HG02852 (cell line): ENCODE measurements at regions not wholly inside any gene's neighbourhood (a gene's known extent, or its start where the extent isn't known, plus 50 kb on each side); places are given as distances from the start of the nearest gene placed in this dataset.

Source experiments
- ATAC-seq: cut with Tn5 transposase; IDR thresholded peaks from one replicate; pipeline ENCODE4 v1.9.1; 2021; ENCODE audit warnings: mild to moderate bottlenecking, moderate library complexity; ENCODE audit not compliant: unreplicated experiment

DNA sequence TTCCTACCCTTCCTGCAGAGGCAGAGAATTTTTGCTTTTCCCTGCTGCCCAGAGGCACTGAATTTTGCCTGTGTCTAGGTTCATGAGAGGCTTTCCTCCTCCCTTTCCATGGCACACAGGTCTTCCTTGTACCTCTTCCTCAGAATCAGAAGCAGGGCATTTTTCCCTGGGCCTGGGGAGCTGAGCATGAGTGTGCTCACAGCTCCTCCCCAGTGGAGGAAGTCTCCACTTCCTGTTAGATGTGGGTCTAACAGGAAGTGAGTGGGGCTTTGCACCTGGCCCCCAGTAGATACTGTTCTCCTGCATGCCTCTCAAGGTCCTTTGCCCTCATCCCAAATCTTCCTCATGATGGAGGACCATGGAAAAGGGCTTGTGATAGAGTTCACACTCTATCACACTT lies 297.2 kb upstream of the FIGN start:
- no peak for ATAC-seq

DNA sequence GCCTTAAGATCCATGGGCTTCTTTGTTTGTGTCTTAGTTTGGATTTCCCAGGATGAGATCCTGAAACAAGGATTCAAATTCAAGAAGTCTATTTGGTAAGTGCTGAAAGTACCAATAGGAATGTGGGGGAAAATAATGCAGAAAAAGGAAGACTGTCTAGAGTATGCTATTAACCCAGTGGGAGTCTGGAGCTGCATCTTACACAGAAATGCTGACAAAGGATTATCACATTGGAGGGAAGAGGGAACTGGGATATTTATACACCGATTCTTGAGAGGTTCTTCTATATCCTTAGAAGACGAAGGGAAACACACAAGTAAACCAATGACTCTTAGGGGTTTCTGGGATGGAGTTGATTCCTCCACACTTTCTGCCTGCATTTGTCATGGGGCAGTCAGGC lies 294.8 kb upstream of the FIGN start:
- no peak for ATAC-seq

DNA sequence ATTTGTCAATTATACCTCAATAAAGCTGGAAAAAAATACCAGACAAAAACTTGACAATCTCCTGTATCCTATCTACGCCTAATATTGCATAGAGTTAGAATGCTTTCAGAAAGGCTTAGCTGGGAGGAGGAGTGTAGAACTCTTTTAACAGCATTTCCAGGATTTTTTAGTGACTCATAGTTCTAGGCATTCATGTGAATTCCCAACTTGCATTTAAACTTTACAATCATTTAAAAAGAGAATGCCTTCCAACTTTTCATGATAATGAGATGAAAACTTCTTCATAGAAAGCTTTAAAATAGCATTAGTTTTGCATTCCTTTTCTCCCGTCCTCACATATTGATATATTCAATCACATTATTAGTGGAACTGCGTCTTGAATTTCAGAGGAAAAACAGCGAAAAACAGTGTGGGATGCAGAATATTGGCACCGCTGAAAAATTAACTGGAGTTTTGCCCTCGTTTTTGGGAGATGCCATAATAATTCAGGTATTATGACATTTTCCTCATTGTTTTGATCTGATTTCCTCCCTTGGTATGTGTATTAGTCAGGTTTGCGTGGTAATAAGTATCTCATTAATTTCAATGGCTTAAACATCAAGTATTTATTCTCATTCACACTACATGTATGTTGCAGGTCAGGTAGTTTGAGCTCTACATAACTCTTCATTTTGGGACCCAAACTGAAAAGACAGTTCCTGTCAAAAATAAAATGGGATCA lies 293.2 kb upstream of the FIGN start:
- no peak for ATAC-seq

DNA sequence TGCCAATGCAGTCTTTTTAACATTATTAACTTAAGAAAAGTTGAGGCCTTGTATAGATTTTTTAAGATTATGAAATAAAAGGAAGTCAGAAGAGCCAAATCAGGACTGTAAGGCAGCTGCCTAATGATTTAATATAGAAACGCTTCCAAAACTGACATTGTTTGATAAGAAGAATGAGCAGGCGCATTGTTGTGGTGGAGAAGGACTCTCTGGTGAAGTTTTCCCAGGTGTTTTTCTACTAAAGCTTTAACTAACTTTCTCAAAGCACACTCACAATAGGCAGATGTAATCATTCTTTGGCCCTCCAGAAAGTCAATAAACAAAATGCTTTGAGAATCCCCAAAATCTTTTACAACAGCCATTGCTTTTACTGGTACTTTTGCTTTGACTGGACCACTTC lies 288.6 kb upstream of the FIGN start:
- ATAC-seq = no peak

DNA sequence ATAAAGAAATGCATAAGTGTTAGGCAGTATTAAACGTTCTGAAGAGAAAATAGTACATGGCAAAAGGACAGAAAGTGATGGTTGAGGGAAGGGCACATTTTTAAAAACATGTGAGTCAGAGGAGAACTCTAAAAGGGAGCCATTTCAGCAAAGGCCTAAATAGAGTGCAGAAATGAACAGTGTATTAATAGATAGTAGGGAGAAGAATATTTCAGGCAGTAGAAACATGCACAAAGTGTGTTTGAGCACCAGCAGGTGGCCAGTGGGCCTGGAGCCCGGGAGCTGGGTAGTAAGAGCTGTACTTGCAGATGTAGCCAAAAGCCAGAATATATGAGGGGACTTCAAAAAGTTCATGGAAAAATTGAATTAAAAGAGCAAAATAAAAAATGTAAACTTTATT lies 288.1 kb upstream of the FIGN start:
- ATAC-seq = no peak

DNA sequence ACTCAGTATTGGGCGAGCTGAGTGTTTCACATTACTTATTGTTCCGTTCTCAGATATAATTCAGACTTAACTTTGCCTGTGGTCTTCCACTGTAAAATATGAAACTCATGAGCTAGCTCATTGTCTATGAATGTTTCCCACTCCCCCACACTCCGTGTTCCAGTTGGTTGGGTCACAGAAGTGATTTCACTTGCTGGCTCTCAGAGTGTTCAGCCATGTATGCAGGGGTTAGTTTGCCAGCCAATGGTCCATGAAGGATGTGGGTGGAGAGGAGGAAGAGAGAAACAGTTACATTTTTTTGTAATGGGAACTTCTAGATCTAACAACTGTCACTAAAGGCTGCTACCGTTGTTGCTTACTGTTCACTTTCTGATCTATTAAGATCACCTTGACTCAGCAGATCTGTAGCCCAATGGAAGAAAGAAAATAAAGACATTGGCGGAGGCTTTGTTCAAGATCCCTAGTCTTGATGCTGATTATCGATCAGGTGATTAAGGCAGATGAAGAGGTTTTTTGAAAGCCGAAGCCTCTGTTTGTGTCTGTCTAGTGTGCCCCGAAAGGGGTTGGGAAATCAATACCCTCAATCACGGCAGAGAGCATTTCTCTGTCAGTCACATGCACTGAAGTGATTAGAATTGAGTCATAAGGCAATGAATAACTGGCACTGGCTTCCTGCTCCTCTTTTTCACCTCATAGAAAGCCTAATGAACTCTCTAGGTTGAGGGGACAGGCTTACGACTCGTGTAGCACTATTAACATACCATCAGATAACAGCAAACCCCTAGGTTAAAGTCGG lies 279.7 kb upstream of the FIGN start:
- ATAC-seq = peak; percentile 98

DNA sequence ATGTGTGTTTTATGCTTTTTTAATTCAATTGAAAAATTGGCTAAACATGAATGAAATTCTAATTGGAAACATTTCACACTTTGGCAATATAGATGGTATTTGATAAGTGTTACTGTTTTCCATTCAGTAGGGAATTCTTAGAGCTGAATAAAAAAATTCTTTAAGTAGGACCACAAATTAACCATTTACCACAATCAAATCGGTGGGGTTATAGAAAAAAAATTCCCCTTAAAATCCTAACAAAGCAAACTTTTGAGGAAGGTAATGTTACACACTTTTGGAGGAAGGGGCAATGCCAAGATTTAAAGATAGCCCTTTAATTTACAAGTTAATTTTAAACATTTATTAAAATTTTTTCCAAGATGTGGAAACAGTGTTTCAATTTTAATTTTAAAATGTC lies 279.0 kb upstream of the FIGN start:
- no peak for ATAC-seq

DNA sequence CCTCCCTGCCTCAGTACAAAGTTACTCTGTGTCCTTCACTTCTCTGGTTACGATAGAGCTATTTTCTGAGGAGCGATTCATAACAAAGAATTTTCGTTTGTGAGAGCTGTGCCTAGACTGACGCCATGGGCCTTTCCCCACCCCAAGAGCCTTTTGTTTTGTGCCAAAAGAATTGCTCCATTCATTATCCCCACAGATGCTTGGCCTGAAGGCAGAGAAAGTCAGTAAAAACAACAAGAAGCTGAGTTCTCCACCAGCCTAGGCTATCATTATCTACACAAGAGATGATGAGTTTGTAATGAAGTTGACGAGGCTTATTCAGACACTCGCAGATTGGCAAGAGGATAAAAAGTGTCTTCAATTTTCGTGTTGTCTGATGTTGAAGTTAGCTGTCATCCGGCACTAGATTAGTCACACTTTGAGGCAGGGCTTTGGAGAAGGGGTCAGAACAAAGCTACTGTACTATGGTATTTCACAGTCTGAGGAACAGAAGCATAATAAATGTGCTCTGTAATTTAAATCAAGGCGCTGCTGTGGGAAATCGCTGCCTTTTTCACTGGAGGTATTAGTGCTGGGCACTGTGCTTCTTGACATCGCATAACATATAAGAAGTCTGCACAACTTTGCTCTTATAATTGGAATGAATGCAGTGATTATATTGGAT lies 278.4 kb upstream of the FIGN start:
- ATAC-seq = no peak

DNA sequence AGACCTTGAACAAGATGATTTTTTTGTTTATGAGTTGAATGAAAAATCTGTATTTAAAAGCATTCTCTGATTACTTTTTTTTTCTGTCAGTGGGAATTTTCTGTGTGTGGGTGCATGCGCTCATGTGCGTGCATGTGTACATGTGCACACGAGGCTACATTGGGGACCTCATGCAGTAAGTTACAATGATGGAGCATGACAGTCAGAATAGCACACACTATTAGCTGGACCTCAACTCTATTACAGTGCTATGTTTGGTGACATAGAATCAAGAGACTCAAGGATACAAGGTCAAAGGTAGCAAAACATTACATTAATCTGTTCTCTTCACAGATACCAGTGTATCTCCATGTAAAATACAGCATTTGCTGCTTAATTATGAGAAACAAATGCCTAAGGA lies 276.8 kb upstream of the FIGN start:
- ATAC-seq = no peak

DNA sequence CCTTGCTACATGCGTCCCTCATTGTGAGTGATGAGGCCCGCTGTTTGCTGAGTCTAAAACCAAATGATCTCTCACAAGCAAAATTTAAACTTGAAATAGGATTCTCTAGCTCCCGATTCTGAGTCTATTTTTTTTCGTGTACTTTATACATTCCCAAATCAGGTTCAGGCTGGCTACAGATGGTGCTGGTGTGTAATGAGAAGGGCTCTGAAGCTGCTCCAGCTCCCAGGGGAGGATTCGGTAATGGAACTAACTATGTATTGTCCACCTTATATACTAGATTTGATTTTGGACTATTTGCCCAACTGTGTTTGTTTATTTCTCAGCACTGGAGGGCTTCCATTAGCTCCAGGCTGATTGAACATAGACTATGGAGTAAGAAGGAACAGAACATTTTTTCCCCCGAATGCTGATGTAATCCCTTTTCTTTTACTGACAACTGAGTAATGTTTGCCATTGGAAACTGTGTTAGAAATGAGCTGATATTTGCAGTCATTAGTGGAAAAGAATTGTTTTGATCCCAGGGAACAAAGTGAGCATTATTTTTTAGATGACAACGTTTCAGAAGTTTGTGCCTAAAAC lies 274.0 kb upstream of the FIGN start:
- ATAC-seq = no peak

DNA sequence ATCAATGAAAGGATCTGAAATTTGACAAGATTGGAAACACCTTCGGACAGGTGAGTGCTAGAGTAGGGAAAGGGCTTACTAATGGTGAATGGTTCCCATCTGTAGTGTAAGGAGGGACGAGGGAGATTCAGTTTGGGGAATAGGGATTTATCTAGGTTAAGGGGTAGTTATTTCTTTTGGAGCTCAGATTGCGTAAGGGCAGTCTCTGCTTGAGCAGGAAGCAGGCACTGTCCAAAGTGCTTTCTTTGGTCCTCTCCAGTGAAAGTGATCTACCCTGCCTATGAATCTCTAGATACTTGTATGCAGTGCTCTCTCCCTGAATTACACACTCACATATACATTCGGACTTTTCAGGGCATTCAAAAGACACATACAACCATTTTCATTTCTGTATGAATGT lies 272.9 kb upstream of the FIGN start:
- ATAC-seq = no peak

DNA sequence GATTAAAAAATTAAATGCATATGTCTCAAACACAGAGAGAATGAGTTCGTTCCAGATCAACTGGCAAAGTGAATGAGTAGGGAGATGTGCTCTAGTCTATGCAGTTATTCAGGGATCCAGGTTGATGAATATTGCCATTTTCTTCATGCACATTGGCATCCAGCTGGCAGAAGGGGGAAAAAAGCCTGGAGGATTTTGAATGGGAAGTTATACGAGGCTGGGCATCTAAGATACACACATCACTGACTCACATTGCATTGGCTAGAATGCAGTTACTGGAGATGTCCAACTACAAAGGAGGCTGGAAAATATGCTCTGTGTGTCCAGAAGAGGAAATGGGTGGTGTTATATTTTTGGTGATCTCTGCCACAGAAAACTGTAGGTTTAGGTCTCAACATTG lies 270.9 kb upstream of the FIGN start:
- ATAC-seq = no peak

DNA sequence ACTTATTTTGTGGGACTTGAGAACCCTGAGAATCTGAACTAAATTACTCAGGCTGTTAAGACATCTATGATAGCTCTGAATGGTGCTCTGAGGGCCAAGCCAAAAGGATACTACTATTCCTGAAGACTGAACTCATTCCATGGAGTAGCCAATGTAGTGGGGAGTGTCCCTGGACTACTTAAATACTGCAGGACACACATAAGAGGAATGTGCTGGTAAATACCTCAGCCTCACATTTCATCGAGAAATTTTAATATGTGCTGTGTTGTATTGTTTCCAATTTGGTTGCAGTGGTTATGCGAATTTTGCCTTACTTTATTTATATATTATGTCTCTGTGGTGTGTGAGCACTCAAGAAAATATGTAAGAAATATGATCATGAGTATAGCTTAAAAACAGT lies 264.4 kb upstream of the FIGN start:
- ATAC-seq = no peak

DNA sequence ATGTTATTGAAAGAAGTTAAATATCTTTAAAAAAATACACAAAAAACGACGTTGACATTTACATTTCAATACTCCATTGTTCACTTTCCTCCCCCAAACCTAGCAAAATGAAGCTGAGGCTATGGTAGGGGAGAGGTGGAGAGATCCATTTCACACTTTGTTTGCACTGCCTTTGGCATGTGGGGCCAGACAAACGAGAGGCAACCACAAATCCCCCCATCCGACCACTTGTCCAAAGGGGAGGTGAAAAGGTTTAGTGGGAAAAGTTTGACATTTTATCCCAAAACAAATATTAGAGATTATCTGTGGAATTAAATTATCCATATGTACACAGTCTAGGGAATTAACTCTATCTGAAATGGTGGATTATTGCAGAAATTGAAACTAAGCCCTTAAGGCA lies 261.7 kb upstream of the FIGN start:
- no peak for ATAC-seq

DNA sequence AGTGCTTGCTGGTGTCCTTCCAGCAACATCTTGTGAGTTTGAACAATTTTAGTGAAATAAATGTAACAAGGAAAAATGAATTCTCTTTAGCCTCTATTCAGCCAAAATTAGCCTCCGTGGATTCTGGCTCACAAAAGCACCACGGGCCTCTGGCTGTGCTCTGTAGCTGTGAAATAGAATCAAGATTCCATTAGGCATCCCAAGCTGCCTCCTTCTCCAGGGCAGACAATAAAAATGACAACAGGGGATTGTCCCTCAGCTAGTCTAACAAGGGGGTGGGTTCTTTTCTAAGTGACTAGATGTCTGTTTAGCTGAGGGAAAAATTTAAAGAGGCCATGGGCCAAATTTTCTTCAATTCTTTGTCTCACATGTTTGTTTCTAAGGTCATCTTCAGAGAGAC lies 254.7 kb upstream of the FIGN start:
- ATAC-seq = no peak

DNA sequence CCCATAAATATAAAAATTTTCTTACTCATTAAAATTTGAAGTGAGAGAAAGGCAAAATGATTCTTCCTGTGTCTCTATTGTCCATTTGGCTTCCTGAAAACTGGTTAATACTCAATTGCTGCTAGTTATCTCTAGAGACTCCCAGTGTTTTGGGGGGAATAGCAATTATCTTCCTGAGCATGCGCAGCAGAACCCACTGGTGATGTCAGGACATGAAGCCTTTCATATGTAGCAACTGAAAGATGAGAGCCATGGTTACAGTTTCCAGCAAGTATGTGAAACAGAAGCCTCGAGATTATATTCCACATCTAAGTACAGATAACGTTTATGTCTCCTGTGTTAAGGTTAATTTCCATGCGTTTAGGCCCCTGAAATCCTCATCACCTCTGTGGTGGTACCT lies 254.3 kb upstream of the FIGN start:
- ATAC-seq = no peak

DNA sequence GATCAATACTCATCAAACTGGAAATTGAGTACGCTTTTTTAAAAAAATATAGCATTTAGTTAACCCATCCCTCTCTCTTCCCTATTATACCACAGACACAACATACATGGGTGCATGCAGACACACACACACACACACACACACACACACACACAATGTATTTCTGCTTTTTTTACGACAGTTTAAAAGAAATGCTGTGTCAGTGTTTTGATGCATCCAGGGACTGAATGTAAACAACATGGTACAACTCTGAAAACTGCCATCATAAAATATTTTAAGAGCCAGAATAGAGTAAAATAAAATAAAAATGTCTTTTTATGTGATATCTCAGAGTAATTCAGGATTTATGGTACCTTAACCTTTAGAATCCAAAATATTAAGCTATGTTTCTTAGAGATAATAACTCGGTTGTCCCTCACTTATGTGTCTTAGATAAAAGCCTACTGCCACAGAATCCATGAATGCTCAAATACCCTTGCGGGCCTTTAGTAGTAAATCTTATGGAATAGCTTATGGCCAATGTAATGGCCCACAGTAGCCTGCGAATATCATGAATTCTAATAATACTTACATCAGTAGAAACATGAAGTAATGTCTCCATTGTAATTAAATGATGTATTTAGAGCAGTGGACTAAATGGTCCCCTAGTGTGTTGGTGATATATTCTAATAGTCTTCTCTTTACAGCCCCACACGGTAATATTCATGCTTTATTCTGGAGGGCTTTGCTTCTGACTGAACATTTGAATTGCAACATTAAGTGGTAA lies 251.6 kb upstream of the FIGN start:
- no peak for ATAC-seq

DNA sequence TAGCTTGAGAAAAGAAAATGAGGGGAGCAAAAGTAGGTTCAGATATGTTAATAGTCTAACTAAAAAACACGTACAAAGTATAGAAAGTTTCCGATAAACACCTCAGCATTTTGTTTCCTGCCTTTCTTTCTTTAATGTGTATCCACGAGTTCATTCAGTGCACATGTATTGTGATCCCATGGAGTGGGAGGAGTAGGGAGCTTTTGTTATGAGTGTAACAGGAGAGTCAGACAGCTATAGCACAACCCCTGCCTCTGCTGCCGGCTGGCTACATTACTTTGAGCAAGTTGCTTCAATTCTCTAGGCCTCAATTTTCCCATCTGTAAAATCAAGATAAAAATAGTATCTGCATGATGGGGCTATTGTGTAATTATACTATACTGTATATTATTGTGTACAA lies 249.2 kb upstream of the FIGN start:
- ATAC-seq = no peak

DNA sequence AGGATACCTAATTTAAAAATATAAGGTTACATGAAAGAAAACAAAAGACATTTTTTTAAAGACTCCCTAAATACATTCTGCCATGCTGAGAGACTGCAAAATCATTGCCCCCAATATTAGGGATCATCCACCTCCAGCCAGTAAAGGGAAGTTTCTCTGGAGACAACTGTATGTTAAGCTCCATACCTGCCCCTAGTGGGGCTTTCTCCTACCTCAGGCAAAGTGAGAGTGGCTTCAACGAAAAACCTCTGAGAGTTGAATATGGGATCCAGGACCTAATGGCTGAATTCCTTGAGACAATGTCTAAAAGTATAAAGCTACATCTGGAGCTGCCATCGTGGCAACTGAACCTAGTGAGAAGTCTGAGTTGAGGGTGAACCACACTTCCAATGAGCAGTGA lies 248.1 kb upstream of the FIGN start:
- ATAC-seq = no peak

DNA sequence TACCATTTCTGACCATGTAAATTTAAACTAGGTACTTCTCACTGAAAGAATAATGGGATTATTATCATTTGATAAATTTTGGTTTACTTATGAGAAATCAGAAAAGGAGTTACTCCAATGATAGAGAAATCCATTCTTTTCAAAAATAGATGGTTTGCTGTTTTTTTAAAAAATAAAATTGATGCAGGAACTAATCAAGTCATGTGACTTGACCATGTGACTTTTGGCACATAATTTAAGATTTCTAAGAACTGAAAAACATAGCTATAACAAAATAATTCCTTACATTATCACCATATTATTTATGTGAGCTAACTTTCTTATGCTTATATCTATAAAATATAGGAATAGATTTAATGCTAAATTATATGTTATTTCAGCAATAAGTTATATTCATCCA lies 247.1 kb upstream of the FIGN start:
- no peak for ATAC-seq

DNA sequence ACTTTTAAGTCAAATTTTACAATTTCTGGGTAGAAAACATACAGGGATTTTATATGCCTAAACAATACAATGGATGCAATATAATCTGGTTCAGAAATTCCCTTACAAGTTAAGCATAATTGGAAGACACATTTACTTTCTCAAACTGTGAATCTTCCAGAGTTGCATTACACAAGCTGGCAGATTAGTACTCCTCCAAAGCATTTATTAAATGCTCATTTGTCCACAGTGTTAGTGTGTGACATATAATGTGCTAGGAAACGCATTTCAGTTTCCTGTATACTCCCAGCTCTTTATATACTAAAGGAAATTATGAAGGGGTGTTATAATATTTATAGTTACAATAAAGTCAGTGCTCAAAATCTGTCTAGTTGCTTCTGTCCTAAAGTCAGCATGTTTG lies 239.0 kb upstream of the FIGN start:
- ATAC-seq = no peak
